ENCODE measurements at regions not wholly inside any gene's neighbourhood (a gene's known extent, or its start where the extent isn't known, plus 50 kb on each side); places are given as distances from the start of the nearest gene placed in this dataset.
A peak's percentile ranks its signal among the peaks of the same experiment; 100 is the strongest.

DNA sequence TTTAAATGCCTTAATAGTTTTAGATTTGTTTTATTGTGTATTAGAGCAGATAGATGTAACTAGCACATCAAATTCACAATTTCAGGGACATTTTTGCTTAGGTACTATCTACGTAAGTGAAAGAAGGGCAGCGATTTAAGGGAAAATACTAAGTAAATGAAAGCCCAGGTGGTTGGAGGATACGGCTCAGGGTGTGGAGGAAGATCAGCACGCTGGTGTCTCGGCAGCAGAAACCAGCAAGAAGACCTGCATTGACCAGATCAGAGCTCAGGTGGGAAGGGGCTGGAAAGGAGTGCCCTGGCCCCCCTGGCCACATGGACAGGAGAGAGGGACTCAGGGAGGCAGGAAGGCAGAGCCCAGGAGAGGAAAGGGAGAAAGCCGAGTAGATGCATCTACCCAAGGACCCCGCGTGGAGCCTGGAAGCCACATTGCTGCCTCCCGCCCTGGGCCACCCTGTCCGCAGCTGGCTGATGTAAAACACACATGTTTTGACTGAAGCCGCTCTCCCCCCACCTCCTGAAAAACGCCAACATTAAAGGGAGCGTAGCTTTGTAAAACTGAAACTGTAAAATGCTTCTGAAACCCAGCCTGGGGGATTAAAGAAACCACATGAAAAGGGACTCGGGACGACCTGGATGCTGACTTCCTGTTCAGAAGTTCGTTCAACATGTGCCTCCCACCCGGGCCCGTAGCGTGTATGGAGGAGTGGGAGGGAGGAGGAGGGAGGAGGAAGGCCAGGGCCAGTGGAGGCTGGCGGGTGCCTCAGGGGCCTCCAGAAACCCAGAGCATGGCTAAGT is 72.6 kb upstream of the TARDBP start:
- no peaks in the 10 kb centered on the region for H3K9me3 ChIP-seq (ENCODE audit: control insufficient read depth in 2 of 3, insufficient read depth in 1 of 3, low read length in 3 of 3)
- intact Hi-C loops (cut with DNase I): no loop called here
- no peak for TF ChIP-seq CTCF (IDR thresholded peaks at IDR 0.05; ENCODE audit: borderline replicate concordance, extremely low read depth, insufficient read depth)
- peaks cover 0 to 11% (median 0%) of the 10 kb centered on the region in 3 donors for H3K4me1 ChIP-seq (ENCODE audit: control insufficient read depth in 2 of 3, insufficient read depth in 2 of 3, low read depth in 1 of 3, low read length in 3 of 3)
- H3K27me3 ChIP-seq (ENCODE audit: control insufficient read depth, insufficient read depth, low read length): no peaks in the 10 kb centered on the region
- no peak for FAIRE-seq
- H3K27ac ChIP-seq (ENCODE audit: low read depth in 2 of 2, low read length in 2 of 2): no peak overlapping the region
- H3K9ac ChIP-seq (ENCODE audit: low read length in 3 of 3): no peak overlapping the region
- no peaks in the 10 kb centered on the region for H3K36me3 ChIP-seq (ENCODE audit: control insufficient read depth in 2 of 3, insufficient read depth in 3 of 3, low read length in 3 of 3)
- no peak overlapping the region for H3K4me3 ChIP-seq (ENCODE audit: low read length in 3 of 3)
- DNase-seq: peak in 2 of 5 donors; percentile 50 to 83

GRCh38 chr1:10940451-10940804 is 72.0 kb upstream of the TARDBP start:
- intact Hi-C loops (cut with DNase I): no loop called here

DNA sequence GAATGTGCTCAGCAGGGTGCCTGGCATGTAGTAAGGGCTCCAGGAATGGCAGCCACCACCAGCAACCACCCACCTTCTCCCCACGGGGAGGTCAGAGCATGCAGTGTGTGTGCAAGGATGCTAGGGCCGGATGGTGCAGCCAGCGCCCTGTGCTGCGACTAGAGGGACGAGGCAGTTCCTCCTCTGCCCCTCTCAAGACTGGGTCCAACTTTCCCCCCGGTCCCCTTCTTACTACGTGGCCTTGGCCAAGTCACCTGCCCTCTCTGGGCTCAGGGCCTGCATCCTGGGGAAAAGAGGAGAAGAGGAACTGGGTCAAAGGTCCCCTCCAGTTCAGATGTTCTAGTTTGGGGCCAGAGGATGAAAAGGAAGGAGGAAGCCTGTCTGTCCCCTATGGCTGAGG is 71.6 kb upstream of the TARDBP start:
- Histone ChIP-seq H3K27ac (ENCODE audit: low read depth in 2 of 2, low read length in 2 of 2) (no peak overlapping the region), H3K36me3 (ENCODE audit: control insufficient read depth in 2 of 3, insufficient read depth in 3 of 3, low read length in 3 of 3) (no peaks in the 10 kb centered on the region), H3K9ac (ENCODE audit: low read length in 3 of 3) (no peak overlapping the region), H3K27me3 (ENCODE audit: control insufficient read depth, insufficient read depth, low read length) (no peaks in the 10 kb centered on the region), H3K4me1 (ENCODE audit: control insufficient read depth in 2 of 3, insufficient read depth in 2 of 3, low read depth in 1 of 3, low read length in 3 of 3) (peaks cover 0 to 11% (median 0%) of the 10 kb centered on the region in 3 donors), H3K9me3 (ENCODE audit: control insufficient read depth in 2 of 3, insufficient read depth in 1 of 3, low read length in 3 of 3) (no peaks in the 10 kb centered on the region), H3K4me3 (ENCODE audit: low read length in 3 of 3) (no peak overlapping the region)
- DNase-seq (no peak), FAIRE-seq (no peak)
- no peak for TF ChIP-seq CTCF (IDR thresholded peaks at IDR 0.05; ENCODE audit: borderline replicate concordance, extremely low read depth, insufficient read depth)
- intact Hi-C loops (cut with DNase I): no loop called here

More at GRCh38 chr1:10940451-10940804, 72.0 kb upstream of the TARDBP start:
- no peak overlapping the region for H3K27ac ChIP-seq (ENCODE audit: low read depth in 2 of 2, low read length in 2 of 2)
- no peak for DNase-seq
- no peak overlapping the region for H3K4me3 ChIP-seq (ENCODE audit: low read length in 3 of 3)
- no peak for TF ChIP-seq CTCF (IDR thresholded peaks at IDR 0.05; ENCODE audit: borderline replicate concordance, extremely low read depth, insufficient read depth)
- no peaks in the 10 kb centered on the region for H3K36me3 ChIP-seq (ENCODE audit: control insufficient read depth in 2 of 3, insufficient read depth in 3 of 3, low read length in 3 of 3)
- no peak for FAIRE-seq
- H3K4me1 ChIP-seq (ENCODE audit: control insufficient read depth in 2 of 3, insufficient read depth in 2 of 3, low read depth in 1 of 3, low read length in 3 of 3): peaks cover 0 to 11% (median 0%) of the 10 kb centered on the region in 3 donors
- no peaks in the 10 kb centered on the region for H3K9me3 ChIP-seq (ENCODE audit: control insufficient read depth in 2 of 3, insufficient read depth in 1 of 3, low read length in 3 of 3)
- H3K27me3 ChIP-seq (ENCODE audit: control insufficient read depth, insufficient read depth, low read length): no peaks in the 10 kb centered on the region
- no peak overlapping the region for H3K9ac ChIP-seq (ENCODE audit: low read length in 3 of 3)
